Mammary epithelial cell (primary cell): ENCODE measurements at regions not wholly inside any gene's neighbourhood (a gene's known extent, or its start where the extent isn't known, plus 50 kb on each side); places are given as distances from the start of the nearest gene placed in this dataset.

Experiments used
- EZH2 ChIP-seq: IDR thresholded peaks from 2 replicates; pipeline ENCODE4 v1.6.1; 2012; ENCODE audit warnings: low read length, inconsistent platforms, borderline replicate concordance
- TF ChIP-seq, protein P1 (sequence below), 2 donors: IDR thresholded peaks in 1 of 2; conservative IDR thresholded peaks in 1 of 2; 2 replicates each; pipeline ENCODE4 v1.5.1; 2011 to 2012; ENCODE audit warnings: inconsistent platforms in 2 of 2, low read length in 2 of 2, mild to moderate bottlenecking in 2 of 2, control low read depth in 1 of 2, low read depth in 1 of 2; ENCODE audit not compliant: insufficient read depth in 1 of 2; ENCODE audit errors: extremely low read depth in 1 of 2

DNA sequence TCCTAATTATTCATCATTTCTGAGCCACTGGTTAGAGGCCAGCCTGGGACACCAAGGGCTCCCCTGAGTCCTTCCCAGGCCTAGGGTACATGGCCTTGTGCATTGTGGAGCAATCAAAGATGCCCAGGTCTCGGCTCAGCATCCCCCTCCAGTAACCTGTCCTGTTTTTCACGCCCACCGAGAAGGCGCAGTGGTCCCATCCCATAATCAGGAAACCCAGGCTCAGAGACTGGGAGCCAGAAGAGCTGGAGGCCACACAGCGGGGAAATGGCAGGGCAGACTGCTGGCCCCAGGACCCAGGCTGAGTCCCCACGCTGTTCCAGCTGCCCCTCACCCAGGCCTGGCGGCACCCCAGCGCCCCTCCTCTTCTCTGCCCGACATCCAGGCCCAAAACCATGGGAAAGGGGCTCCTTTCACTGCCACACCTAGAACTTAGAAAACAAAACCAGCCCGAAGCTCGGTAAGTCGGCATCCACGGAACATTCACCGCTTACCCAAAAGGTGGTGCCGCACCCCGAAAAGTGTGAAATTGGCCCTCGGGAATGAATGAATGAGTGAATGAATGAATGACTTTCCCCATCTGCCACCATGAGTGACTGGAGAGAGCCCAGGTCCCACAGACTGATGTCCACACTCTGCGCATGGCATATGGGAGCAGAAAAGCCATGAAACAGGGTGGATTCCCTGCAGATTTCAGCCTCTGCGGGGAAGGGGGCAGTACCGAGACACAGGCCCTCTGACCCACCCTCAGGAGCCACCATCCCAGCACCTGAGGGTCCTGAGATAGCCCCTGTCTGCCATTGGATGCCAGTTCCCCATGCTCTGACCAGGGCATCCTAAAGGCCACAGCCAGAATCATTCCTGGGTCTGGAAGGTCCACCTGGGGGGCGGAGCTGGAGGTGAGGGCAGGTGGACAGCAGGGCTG lies 132.5 kb downstream of the OLFM1 start:
- TF ChIP-seq, protein P1, sequence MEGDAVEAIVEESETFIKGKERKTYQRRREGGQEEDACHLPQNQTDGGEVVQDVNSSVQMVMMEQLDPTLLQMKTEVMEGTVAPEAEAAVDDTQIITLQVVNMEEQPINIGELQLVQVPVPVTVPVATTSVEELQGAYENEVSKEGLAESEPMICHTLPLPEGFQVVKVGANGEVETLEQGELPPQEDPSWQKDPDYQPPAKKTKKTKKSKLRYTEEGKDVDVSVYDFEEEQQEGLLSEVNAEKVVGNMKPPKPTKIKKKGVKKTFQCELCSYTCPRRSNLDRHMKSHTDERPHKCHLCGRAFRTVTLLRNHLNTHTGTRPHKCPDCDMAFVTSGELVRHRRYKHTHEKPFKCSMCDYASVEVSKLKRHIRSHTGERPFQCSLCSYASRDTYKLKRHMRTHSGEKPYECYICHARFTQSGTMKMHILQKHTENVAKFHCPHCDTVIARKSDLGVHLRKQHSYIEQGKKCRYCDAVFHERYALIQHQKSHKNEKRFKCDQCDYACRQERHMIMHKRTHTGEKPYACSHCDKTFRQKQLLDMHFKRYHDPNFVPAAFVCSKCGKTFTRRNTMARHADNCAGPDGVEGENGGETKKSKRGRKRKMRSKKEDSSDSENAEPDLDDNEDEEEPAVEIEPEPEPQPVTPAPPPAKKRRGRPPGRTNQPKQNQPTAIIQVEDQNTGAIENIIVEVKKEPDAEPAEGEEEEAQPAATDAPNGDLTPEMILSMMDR (conservative IDR thresholded peaks at IDR 0.05 in 1 of 2, IDR thresholded peaks at IDR 0.05 in 1 of 2; ENCODE audit: extremely low read depth in 1 of 2, insufficient read depth in 1 of 2, low read depth in 1 of 2, low read length in 2 of 2): no peak
- TF ChIP-seq EZH2: no peak
